HEK293T (cell line): ENCODE measurements at regions not wholly inside any gene's neighbourhood (a gene's known extent, or its start where the extent isn't known, plus 50 kb on each side); places are given as distances from the start of the nearest gene placed in this dataset.

ENCODE experiments used
- CTCF ChIA-PET: fragments of 350-600 bp; formaldehyde crosslinking; extraction: SDS; loops from one replicate; lab custom pipeline; 2021; ENCODE audit warnings: antibody characterized with exemption, inconsistent platforms; lab: Yijun Ruan, JAX
- POLR2A ChIA-PET: fragments of 350-600 bp; formaldehyde crosslinking; extraction: SDS; loops from one replicate; lab custom pipeline; 2020; ENCODE audit warnings: antibody characterized with exemption, inconsistent platforms; lab: Yijun Ruan, JAX
- DNase-seq: peaks from one replicate; pipeline ENCODE4 v3.0.0; 2012; ENCODE audit warnings: mixed read lengths; ENCODE audit errors: extremely low spot score
- ARNT ChIP-seq: fragments of 450-650 bp; IDR thresholded peaks from 2 replicates; pipeline ENCODE4 v1.6.1; 2017; ENCODE audit warnings: mild to moderate bottlenecking
- BHLHE40 ChIP-seq: fragments of 450-650 bp; IDR thresholded peaks from 2 replicates; pipeline ENCODE4 v1.6.1; 2016; ENCODE audit warnings: mild to moderate bottlenecking, moderate library complexity, borderline replicate concordance
- CTBP1 ChIP-seq: fragments of 450-650 bp; IDR thresholded peaks from 2 replicates; pipeline ENCODE4 v1.6.1; 2016; ENCODE audit warnings: borderline replicate concordance
- ELF4 ChIP-seq: fragments of 450-650 bp; IDR thresholded peaks from 2 replicates; pipeline ENCODE4 v1.6.1; 2017; ENCODE audit warnings: antibody characterized with exemption
- FOXA1 ChIP-seq: fragments of 450-650 bp; IDR thresholded peaks from 2 replicates; pipeline ENCODE4 v1.6.1; 2016; ENCODE audit warnings: mild to moderate bottlenecking
- FOXK2 ChIP-seq: fragments of 450-650 bp; IDR thresholded peaks from 2 replicates; pipeline ENCODE4 v1.6.1; 2016; ENCODE audit warnings: mild to moderate bottlenecking
- FOXM1 ChIP-seq: fragments of 450-650 bp; IDR thresholded peaks from 2 replicates; pipeline ENCODE4 v1.6.1; 2017; ENCODE audit warnings: mild to moderate bottlenecking, borderline replicate concordance
- HDGF ChIP-seq: fragments of 450-650 bp; IDR thresholded peaks from 2 replicates; pipeline ENCODE4 v1.6.1; 2017; ENCODE audit warnings: antibody characterized with exemption, borderline replicate concordance
- L3MBTL2 ChIP-seq: fragments of 450-650 bp; conservative IDR thresholded peaks from 2 replicates; pipeline ENCODE4 v1.6.1; 2016; ENCODE audit warnings: mild to moderate bottlenecking
- LEF1 ChIP-seq: fragments of 450-650 bp; IDR thresholded peaks from 2 replicates; pipeline ENCODE4 v1.6.1; 2017; ENCODE audit warnings: mild to moderate bottlenecking, borderline replicate concordance
- NFRKB ChIP-seq: fragments of 450-650 bp; IDR thresholded peaks from 2 replicates; pipeline ENCODE4 v1.6.1; 2016; ENCODE audit warnings: mild to moderate bottlenecking, moderate library complexity
- PKNOX1 ChIP-seq: fragments of 450-650 bp; IDR thresholded peaks from 2 replicates; pipeline ENCODE4 v1.6.1; 2016
- SP1 ChIP-seq: fragments of 450-650 bp; IDR thresholded peaks from 2 replicates; pipeline ENCODE4 v1.6.1; 2017
- SUZ12 ChIP-seq: fragments of 450-650 bp; IDR thresholded peaks from 2 replicates; pipeline ENCODE4 v1.6.1; 2016; ENCODE audit warnings: mild to moderate bottlenecking
- TARDBP ChIP-seq: fragments of 450-650 bp; IDR thresholded peaks from 2 replicates; pipeline ENCODE4 v1.6.1; 2016
- ZNF384 ChIP-seq: fragments of 450-650 bp; IDR thresholded peaks from 2 replicates; pipeline ENCODE4 v1.6.1; 2016

- no peak for DNase-seq
- TF ChIP-seq HDGF = no peak
- TF ChIP-seq FOXA1 = no peak
- no peak for TF ChIP-seq ELF4
- no peak for TF ChIP-seq ARNT
- no peak for TF ChIP-seq BHLHE40
- TF ChIP-seq CTBP1 = no peak
- no peak for TF ChIP-seq TARDBP
- TF ChIP-seq L3MBTL2 = no peak
- TF ChIP-seq LEF1 = no peak
- ChIA-PET POLR2A (no interaction called here), CTCF (no interaction called here)
These were observed 388.7 kb upstream of the MGMT start for GRCh38 chr10:129078346-129078745.

GRCh38 chr10:129078746-129079145, 388.3 kb upstream of the MGMT start:
- ChIA-PET POLR2A (no interaction called here), CTCF (no interaction called here)
- no peak for TF ChIP-seq BHLHE40
- TF ChIP-seq NFRKB = no peak
- TF ChIP-seq FOXK2 = no peak
- TF ChIP-seq FOXM1 = no peak
- TF ChIP-seq L3MBTL2 = no peak
- TF ChIP-seq ELF4 = no peak
- no peak for TF ChIP-seq LEF1
- TF ChIP-seq FOXA1 = no peak
- TF ChIP-seq SUZ12 = no peak
- TF ChIP-seq CTBP1 = no peak
- no peak for TF ChIP-seq PKNOX1
- TF ChIP-seq SP1 = no peak
- TF ChIP-seq ARNT = no peak
- no peak for TF ChIP-seq ZNF384
- no peak for TF ChIP-seq TARDBP
- no peak for TF ChIP-seq HDGF
- no peak for DNase-seq

GRCh38 chr10:129079705-129080104, 387.3 kb upstream of the MGMT start:
- ChIA-PET POLR2A (no interaction called here), CTCF (no interaction called here)
- no peak for DNase-seq
- TF ChIP-seq LEF1 (no peak), NFRKB (no peak), FOXK2 (no peak), SP1 (no peak), L3MBTL2 (no peak), FOXM1 (no peak), PKNOX1 (no peak), ELF4 (no peak), SUZ12 (no peak), FOXA1 (no peak), BHLHE40 (no peak), ZNF384 (no peak), CTBP1 (no peak), HDGF (no peak), ARNT (no peak)

GRCh38 chr10:129085811-129086210, 381.2 kb upstream of the MGMT start:
- POLR2A ChIA-PET = no interaction called here
- CTCF ChIA-PET = no interaction called here
- no peak for TF ChIP-seq L3MBTL2
- no peak for TF ChIP-seq FOXK2
- TF ChIP-seq FOXM1 = no peak
- TF ChIP-seq HDGF = no peak
- TF ChIP-seq ARNT = no peak
- no peak for TF ChIP-seq SUZ12
- TF ChIP-seq ELF4 = no peak
- no peak for TF ChIP-seq LEF1
- TF ChIP-seq PKNOX1 = no peak
- no peak for TF ChIP-seq BHLHE40
- no peak for TF ChIP-seq NFRKB
- no peak for DNase-seq

- no peak for TF ChIP-seq ARNT
- no peak for TF ChIP-seq NFRKB
- TF ChIP-seq TARDBP = no peak
- POLR2A ChIA-PET = no interaction called here
- no peak for DNase-seq
- CTCF ChIA-PET = interaction anchor here (0.7 kb wide), 1 partner anchor 1249 kb away, joined by 3 read pairs; no protein-coding TSS in a partner anchor
These were observed 377.7 kb upstream of the MGMT start for GRCh38 chr10:129089341-129089740.

- DNase-seq = no peak
- ChIA-PET CTCF (interaction anchor here (0.7 kb wide), 1 partner anchor 1248 kb away, joined by 3 read pairs; no protein-coding TSS in a partner anchor), POLR2A (no interaction called here)
- no peak for TF ChIP-seq SUZ12
- no peak for TF ChIP-seq L3MBTL2
- TF ChIP-seq SP1 = no peak
- TF ChIP-seq TARDBP = no peak
- no peak for TF ChIP-seq ARNT
- no peak for TF ChIP-seq ZNF384
- no peak for TF ChIP-seq FOXA1
- TF ChIP-seq FOXK2 = no peak
- no peak for TF ChIP-seq HDGF
- TF ChIP-seq PKNOX1 = no peak
- TF ChIP-seq LEF1 = no peak
- no peak for TF ChIP-seq NFRKB
- no peak for TF ChIP-seq BHLHE40
- no peak for TF ChIP-seq ELF4
These were observed 376.9 kb upstream of the MGMT start for GRCh38 chr10:129090165-129090564.
